HEK293 (cell line): ENCODE measurements at regions not wholly inside any gene's neighbourhood (a gene's known extent, or its start where the extent isn't known, plus 50 kb on each side); places are given as distances from the start of the nearest gene placed in this dataset.

Source experiments
- CTCF ChIP-seq: fragments of 450-650 bp; formaldehyde crosslinking; IDR thresholded peaks from 2 replicates; pipeline ENCODE4 v1.5.1; 2016; ENCODE audit warnings: missing biosample characterization, missing genetic modification characterization
- ZNF302 ChIP-seq: fragments of 450-650 bp; formaldehyde crosslinking; IDR thresholded peaks from 2 replicates; pipeline ENCODE4 v1.5.1; 2016; ENCODE audit warnings: missing biosample characterization, missing genetic modification characterization, low read depth
- ZNF514 ChIP-seq: fragments of 450-650 bp; formaldehyde crosslinking; IDR thresholded peaks from 2 replicates; pipeline ENCODE4 v1.5.1; 2016; ENCODE audit warnings: missing biosample characterization, missing genetic modification characterization

GRCh38 chr14:44564908-44565307 lies 57.8 kb upstream of the FSCB start:
- no peak for TF ChIP-seq ZNF302 (tag by site-specific recombination)
- no peak for TF ChIP-seq ZNF514 (tag by site-specific recombination)
- no peak for TF ChIP-seq CTCF (tag by site-specific recombination)
